ENCODE measurements at regions not wholly inside any gene's neighbourhood (a gene's known extent, or its start where the extent isn't known, plus 50 kb on each side); places are given as distances from the start of the nearest gene placed in this dataset.

DNA sequence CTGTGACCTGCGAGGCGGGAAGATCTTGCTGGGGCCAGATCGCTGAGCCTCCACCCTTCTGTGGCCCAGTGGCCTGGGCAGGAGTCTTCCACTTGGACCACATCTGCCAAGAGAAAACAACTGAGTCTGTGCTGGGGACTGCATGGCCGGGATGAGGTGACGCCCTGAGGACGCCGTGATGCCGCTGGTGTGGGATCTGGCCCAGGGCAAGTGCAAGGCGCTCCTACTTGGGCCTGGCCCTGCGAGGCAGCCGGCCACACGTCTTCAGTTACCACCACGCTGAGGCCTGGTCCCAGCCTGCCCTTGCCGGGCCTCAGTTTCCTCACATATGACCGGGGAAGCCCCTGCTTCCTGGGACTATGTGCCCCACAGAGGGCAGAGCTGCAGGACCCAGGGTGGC, 133.4 kb downstream of the SLC25A46 start:
- TF ChIP-seq POLR2A (IDR thresholded peaks at IDR 0.05; ENCODE audit: extremely low read depth, insufficient read length), result no peak
- TF ChIP-seq, protein P1, sequence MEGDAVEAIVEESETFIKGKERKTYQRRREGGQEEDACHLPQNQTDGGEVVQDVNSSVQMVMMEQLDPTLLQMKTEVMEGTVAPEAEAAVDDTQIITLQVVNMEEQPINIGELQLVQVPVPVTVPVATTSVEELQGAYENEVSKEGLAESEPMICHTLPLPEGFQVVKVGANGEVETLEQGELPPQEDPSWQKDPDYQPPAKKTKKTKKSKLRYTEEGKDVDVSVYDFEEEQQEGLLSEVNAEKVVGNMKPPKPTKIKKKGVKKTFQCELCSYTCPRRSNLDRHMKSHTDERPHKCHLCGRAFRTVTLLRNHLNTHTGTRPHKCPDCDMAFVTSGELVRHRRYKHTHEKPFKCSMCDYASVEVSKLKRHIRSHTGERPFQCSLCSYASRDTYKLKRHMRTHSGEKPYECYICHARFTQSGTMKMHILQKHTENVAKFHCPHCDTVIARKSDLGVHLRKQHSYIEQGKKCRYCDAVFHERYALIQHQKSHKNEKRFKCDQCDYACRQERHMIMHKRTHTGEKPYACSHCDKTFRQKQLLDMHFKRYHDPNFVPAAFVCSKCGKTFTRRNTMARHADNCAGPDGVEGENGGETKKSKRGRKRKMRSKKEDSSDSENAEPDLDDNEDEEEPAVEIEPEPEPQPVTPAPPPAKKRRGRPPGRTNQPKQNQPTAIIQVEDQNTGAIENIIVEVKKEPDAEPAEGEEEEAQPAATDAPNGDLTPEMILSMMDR (IDR thresholded peaks at IDR 0.05; ENCODE audit: low read depth, low read length), result no peak
- TF ChIP-seq MYC (IDR thresholded peaks at IDR 0.05; ENCODE audit: low read depth, low read length), result no peak

All from NB4 (cell line).